Neural progenitor cell (in vitro differentiated cells): ENCODE measurements at regions not wholly inside any gene's neighbourhood (a gene's known extent, or its start where the extent isn't known, plus 50 kb on each side); places are given as distances from the start of the nearest gene placed in this dataset.
"Not testable (repeated sequence)": the region's sequence is repeated elsewhere in the genome, so short reads cannot be mapped to it uniquely, and the experiment has no call there.

Source experiments
- EZH2 ChIP-seq: fragments of 200-600 bp; sonication (generic); IDR thresholded peaks from 2 replicates; pipeline ENCODE4 v1.6.1; 2017; ENCODE audit warnings: antibody characterized with exemption, mild to moderate bottlenecking, moderate library complexity
- EZH2phosphoT487 ChIP-seq: fragments of 200-600 bp; sonication (generic); IDR thresholded peaks from 2 replicates; pipeline ENCODE4 v1.6.1; 2017; ENCODE audit warnings: antibody characterized with exemption
- TF ChIP-seq, protein P1 (sequence below): fragments of 200-600 bp; sonication (generic); IDR thresholded peaks from 2 replicates; pipeline ENCODE4 v1.5.1; 2017; ENCODE audit warnings: antibody characterized with exemption, mild to moderate bottlenecking

DNA sequence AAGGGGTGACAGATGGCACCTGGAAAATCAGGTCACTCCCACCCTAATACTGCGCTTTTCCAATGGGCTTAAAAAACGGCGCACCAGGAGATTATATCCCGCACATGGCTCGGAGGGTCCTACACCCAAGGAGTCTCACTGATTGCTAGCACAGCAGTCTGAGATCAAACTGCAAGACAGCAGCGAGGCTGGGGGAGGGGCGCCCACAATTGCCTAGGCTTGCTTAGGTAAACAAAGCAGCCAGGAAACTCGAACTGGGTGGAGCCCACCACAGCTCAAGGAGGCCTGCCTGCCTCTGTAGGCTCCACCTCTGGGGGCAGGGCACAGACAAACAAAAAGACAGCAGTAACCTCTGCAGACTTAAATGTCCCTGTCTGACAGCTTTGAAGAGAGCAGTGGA, 205.7 kb upstream of the HTR1E start:
- TF ChIP-seq EZH2, EZH2phosphoT487: not testable (repeated sequence)
- TF ChIP-seq, protein P1, sequence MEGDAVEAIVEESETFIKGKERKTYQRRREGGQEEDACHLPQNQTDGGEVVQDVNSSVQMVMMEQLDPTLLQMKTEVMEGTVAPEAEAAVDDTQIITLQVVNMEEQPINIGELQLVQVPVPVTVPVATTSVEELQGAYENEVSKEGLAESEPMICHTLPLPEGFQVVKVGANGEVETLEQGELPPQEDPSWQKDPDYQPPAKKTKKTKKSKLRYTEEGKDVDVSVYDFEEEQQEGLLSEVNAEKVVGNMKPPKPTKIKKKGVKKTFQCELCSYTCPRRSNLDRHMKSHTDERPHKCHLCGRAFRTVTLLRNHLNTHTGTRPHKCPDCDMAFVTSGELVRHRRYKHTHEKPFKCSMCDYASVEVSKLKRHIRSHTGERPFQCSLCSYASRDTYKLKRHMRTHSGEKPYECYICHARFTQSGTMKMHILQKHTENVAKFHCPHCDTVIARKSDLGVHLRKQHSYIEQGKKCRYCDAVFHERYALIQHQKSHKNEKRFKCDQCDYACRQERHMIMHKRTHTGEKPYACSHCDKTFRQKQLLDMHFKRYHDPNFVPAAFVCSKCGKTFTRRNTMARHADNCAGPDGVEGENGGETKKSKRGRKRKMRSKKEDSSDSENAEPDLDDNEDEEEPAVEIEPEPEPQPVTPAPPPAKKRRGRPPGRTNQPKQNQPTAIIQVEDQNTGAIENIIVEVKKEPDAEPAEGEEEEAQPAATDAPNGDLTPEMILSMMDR: not testable (repeated sequence)
